Peyer's patch (tissue), 4 donors: ENCODE measurements at regions not wholly inside any gene's neighbourhood (a gene's known extent, or its start where the extent isn't known, plus 50 kb on each side); places are given as distances from the start of the nearest gene placed in this dataset.

Experiments
- DNase-seq, 3 donors: peaks; one replicate each; pipeline ENCODE4 v3.0.0-alpha.2; 2017 to 2019
- H3K27ac ChIP-seq, 4 donors: fragments of 200-600 bp; sonication (generic); one replicate each; pipeline ENCODE4 v1.5.1; 2016 to 2019
- H3K27me3 ChIP-seq, 2 donors: fragments of 200-600 bp; sonication (generic); one replicate each; pipeline ENCODE4 v1.5.1; 2019
- H3K36me3 ChIP-seq, 3 donors: fragments of 200-600 bp; sonication (generic); one replicate each; pipeline ENCODE4 v1.5.1; 2016 to 2019
- H3K4me1 ChIP-seq, 4 donors: fragments of 200-600 bp; sonication (generic); one replicate each; pipeline ENCODE4 v1.5.1; 2016 to 2019
- H3K4me3 ChIP-seq, 4 donors: fragments of 200-600 bp; sonication (generic); 1 replicate in 3 of 4; 2 replicates in 1 of 4; pipeline ENCODE4 v1.5.1; 2016 to 2019; ENCODE audit warnings: mild to moderate bottlenecking in 1 of 4
- H3K9me3 ChIP-seq, 4 donors: fragments of 200-600 bp; sonication (generic); one replicate each; pipeline ENCODE4 v1.5.1; 2016 to 2019; ENCODE audit warnings: mild to moderate bottlenecking in 1 of 4
- CTCF ChIP-seq, 6 experiments: fragments of 450-650 bp in 4 of 6; fragments of 200-600 bp in 2 of 6; sonication (generic) in 1 of 6; IDR thresholded peaks; one replicate each; pipeline ENCODE4 v1.5.1; 2017 to 2019; ENCODE audit warnings: antibody characterized with exemption in 6 of 6, mild to moderate bottlenecking in 3 of 6, moderate library complexity in 1 of 6
- POLR2A ChIP-seq, 2 donors: fragments of 450-650 bp; IDR thresholded peaks; one replicate each; pipeline ENCODE4 v1.5.1; 2017; ENCODE audit warnings: antibody characterized with exemption in 2 of 2, mild to moderate bottlenecking in 2 of 2, moderate library complexity in 2 of 2

GRCh38 chr1:14443164-14443787 lies 155.2 kb upstream of the KAZN start:
- DNase-seq, result no peak
- no peak for TF ChIP-seq CTCF (IDR thresholded peaks at IDR 0.05)
- no peak for TF ChIP-seq POLR2A (IDR thresholded peaks at IDR 0.05)

GRCh38 chr1:14451217-14451616 lies 147.3 kb upstream of the KAZN start:
- TF ChIP-seq POLR2A (IDR thresholded peaks at IDR 0.05), result no peak
- TF ChIP-seq CTCF (IDR thresholded peaks at IDR 0.05), result no peak
- DNase-seq, result no peak
- no peaks in the 10 kb centered on the region for H3K9me3 ChIP-seq
- no peak overlapping the region for H3K27ac ChIP-seq
- H3K36me3 ChIP-seq, result no peaks in the 10 kb centered on the region
- H3K4me1 ChIP-seq, result no peaks in the 10 kb centered on the region
- no peak overlapping the region for H3K4me3 ChIP-seq
- H3K27me3 ChIP-seq, result no peaks in the 10 kb centered on the region

More at GRCh38 chr1:14443164-14443787, 155.2 kb upstream of the KAZN start:
- no peaks in the 10 kb centered on the region for H3K36me3 ChIP-seq
- no peak overlapping the region for H3K4me3 ChIP-seq
- H3K9me3 ChIP-seq, result no peaks in the 10 kb centered on the region
- H3K27me3 ChIP-seq, result no peaks in the 10 kb centered on the region
- no peaks in the 10 kb centered on the region for H3K4me1 ChIP-seq
- no peak overlapping the region for H3K27ac ChIP-seq

GRCh38 chr1:14452551-14452950 lies 145.9 kb upstream of the KAZN start:
- Histone ChIP-seq H3K27me3 (no peaks in the 10 kb centered on the region), H3K9me3 (no peaks in the 10 kb centered on the region), H3K36me3 (no peaks in the 10 kb centered on the region), H3K27ac (no peak overlapping the region), H3K4me1 (no peaks in the 10 kb centered on the region), H3K4me3 (no peak overlapping the region)
- TF ChIP-seq CTCF (IDR thresholded peaks at IDR 0.05) (no peak), POLR2A (IDR thresholded peaks at IDR 0.05) (no peak)
- no peak for DNase-seq

GRCh38 chr1:14460173-14460572 lies 138.3 kb upstream of the KAZN start:
- TF ChIP-seq CTCF (IDR thresholded peaks at IDR 0.05), result no peak
- TF ChIP-seq POLR2A (IDR thresholded peaks at IDR 0.05), result no peak
- Histone ChIP-seq H3K4me1 (no peaks in the 10 kb centered on the region), H3K27me3 (no peaks in the 10 kb centered on the region), H3K9me3 (no peaks in the 10 kb centered on the region), H3K4me3 (no peak overlapping the region), H3K36me3 (no peaks in the 10 kb centered on the region), H3K27ac (no peak overlapping the region)
- DNase-seq, result no peak

GRCh38 chr1:14462851-14463250 lies 135.6 kb upstream of the KAZN start:
- Histone ChIP-seq H3K9me3 (no peaks in the 10 kb centered on the region), H3K27me3 (no peaks in the 10 kb centered on the region), H3K27ac (no peak overlapping the region), H3K4me1 (no peaks in the 10 kb centered on the region), H3K4me3 (no peak overlapping the region), H3K36me3 (no peaks in the 10 kb centered on the region)
- TF ChIP-seq POLR2A (IDR thresholded peaks at IDR 0.05), result no peak
- no peak for TF ChIP-seq CTCF (IDR thresholded peaks at IDR 0.05)
- DNase-seq, result no peak

GRCh38 chr1:14466006-14466405 lies 132.5 kb upstream of the KAZN start:
- TF ChIP-seq CTCF (IDR thresholded peaks at IDR 0.05), result no peak
- no peak for TF ChIP-seq POLR2A (IDR thresholded peaks at IDR 0.05)

More at GRCh38 chr1:14466006-14466405, 132.5 kb upstream of the KAZN start:
- Histone ChIP-seq H3K27ac (no peak overlapping the region), H3K36me3 (no peaks in the 10 kb centered on the region), H3K4me1 (no peaks in the 10 kb centered on the region), H3K4me3 (no peak overlapping the region), H3K9me3 (no peaks in the 10 kb centered on the region), H3K27me3 (no peaks in the 10 kb centered on the region)
- no peak for DNase-seq
